HG03064 (cell line): ENCODE measurements at regions not wholly inside any gene's neighbourhood (a gene's known extent, or its start where the extent isn't known, plus 50 kb on each side); places are given as distances from the start of the nearest gene placed in this dataset.
"Not testable (repeated sequence)": the region's sequence is repeated elsewhere in the genome, so short reads cannot be mapped to it uniquely, and the experiment has no call there.

Experiments used
- ATAC-seq: cut with Tn5 transposase; IDR thresholded peaks from one replicate; pipeline ENCODE4 v1.9.1; 2021; ENCODE audit warnings: low read depth; ENCODE audit not compliant: unreplicated experiment

DNA sequence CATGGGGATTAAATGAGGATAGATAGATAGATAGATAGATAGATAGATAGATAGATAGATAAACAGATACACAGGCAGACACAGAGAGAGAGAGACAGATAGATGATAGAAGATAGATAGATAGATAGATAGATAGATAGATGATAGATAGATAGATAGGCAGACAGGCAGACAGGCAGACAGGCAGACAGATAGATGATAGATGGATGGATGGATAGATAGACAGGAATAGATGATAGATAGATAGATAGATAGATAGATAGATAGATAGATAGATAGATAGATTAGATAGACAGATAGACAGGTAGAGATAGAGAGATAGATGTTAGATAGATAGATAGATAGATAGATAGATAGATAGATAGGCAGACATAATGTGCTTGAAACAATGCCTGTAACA is 137.3 kb downstream of the MED10 start:
- not testable (repeated sequence) for ATAC-seq

DNA sequence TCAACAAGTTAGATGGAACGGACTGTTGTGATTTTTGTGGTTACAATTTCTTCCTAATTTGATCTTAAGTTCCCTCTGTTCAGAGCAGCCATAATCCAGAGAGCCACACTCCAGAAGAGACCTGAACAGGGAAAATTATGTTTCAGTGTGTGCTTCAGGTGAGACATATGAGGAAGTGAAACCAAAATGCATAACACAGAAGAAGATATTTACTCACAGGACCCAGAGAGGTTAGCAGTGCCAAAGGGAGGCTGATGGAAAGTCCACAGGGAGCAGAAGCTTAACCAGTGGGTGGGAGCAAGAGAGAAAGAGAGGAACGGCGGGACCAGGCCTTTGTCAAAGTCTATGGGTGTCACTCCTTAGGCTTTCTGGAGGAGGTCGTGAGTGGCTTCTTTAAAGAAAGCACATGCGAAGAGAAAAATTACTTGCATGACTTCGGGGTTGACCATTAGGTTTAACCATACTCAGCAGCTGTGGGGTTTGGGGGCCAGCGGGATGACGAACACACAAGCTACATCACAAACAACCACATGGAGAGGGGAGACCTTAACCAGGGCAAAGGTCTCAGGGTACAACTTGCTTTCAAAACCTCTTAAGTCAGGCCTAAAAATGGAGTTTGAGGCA is 141.4 kb downstream of the MED10 start:
- no peak for ATAC-seq

DNA sequence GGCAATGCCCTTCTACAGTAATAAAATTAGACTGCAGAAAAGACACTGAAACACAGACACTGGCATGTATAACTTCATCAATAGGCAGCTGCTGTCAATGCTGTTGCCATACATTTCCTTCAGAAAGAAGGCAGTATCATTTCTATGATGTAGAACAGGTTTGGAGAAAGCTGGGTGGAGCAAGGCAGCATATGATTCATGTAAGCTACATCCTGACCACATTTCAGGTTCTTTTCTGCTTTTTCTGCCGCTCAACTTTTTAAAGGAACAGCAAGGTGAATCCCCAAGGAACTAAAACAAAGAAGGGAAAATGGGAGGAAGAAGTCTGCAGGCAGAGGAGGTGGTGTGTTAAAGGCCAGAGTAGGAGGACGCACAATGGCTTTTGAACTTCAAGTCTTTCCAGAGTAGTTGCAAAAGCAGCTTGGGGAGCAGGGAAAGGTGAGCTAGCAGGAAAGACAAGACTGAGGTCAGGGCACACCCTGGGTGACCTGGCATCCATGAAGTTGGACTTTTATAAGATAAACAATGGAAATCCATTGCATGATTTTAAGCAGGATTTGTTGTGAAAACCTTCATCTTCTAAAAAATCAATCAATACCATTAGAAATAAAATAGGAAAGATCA is 142.1 kb downstream of the MED10 start:
- ATAC-seq, result no peak

DNA sequence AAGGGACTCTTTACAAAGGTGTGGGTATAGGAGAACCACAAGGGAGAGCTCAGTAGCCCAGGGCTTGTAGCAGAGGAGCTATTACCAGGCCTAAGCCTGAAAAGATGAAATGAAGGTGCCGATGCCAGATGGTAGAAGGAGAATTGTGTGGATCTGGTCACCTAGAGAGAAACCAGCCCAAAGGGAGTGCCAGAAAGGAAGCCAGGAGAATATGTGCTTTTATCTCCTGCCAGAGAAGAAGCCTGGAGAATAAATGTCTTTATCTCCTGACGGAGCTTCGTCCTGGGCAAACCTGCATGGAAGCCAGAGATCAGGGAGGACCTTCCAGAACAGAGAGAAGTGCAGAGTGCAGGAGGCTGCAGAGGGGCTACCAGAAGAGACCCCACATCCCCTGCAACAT is 142.6 kb downstream of the MED10 start:
- ATAC-seq, result no peak

DNA sequence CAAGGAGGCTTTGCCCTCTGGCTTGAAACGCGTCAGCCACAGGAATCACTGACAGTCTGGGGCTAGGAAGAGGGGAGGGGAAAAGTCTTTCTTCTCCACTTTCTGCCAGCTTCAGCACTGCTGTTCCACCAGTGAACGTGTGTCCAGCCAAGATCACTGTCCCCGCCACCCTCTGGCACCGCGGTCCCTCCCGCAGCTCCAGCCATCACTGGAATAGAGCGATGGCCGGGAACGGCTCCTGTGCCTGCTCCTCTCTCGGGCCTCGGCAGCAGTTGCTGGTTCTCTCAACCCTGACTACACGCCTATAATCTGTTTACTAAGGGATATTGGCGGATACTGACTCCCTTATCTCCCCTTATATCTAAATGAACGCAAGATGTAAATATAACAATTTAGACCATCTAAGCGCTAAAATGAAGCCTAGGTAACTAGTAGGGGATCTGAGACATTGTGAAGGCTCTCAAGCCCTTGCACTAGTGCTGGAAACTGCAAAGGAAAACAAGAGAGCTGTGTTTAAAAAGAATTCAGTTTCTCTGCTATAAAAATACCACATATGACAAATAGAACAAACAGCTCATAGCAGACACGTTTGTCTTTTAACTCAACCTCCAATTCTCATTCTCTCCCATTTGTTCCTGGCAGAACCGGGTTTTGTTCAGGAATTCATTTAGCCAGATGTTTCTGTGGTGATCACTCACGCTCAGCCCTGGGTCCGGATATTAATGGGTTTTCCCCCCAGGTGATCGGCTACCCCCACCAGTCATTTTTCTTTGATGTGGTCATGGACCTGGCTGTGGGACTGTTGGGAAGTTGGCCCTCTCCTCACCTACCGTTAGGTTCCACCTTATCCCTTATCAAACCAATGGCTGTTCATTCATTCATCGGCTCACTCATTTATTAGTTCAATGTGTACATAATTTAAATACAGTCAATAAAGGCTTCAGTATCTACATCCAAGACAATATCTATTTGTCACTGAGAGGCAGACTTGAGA is 149.8 kb downstream of the MED10 start:
- ATAC-seq, result no peak

DNA sequence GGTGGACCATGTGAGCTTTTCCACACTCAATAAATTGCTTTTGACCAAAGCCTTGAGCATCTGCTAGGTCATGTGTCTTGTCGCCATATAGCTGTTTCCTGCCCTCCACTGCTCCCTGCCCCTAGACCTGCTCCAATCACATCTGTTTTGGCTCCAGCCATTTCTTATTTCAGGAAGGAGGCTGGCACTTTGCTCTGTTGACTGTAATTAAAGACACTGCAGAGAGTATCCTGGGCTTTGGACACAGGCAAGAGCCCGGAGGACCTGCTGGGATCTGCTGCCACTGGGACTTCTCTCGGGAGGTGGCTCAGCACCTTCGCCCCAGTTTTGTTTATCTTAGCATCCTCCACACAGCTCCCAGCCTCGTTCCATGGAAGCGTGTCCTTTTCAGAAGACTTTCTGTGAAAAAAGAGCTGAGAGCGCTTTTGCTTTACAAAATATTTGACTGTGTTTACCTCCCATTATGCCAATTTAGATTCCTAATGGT is 153.2 kb downstream of the MED10 start:
- ATAC-seq, result no peak

DNA sequence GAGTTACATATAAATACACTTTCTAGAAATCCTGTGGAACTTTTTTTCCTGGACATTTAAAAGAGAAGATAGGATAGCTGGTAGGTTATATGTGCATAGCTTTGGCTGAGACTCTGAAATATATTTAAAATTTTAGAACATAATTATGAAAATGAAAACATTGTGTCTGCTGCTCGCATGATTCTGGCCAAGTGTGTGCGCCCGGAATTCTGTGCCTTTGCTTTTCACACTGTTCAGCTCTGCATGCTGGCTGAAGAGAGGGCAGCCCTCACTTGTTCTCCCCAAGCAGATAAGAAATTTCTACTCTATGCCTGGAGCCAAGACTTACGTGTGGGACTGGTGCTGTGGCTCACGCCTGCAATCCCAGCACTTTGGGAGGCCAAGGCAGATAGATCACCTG is 153.9 kb downstream of the MED10 start:
- no peak for ATAC-seq

DNA sequence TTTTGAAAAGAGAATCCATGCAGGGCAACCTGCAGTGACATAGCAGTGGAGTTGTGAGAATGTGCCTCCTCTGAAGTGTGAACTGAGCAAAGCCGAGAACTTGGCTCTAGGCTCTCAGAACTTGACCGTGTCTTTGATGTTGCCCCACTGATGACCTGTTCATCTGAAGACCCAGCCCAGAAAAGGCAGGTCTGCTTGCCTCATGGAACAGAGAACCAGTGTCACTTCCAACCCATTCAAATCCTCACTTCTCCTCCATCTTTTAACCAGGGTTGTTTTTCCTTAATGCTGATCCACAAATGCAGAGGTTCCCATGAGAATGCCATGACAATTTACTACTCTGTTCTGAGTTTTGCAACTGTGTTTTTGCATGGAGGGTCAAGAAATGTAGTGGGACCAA is 155.4 kb downstream of the MED10 start:
- ATAC-seq, result no peak

DNA sequence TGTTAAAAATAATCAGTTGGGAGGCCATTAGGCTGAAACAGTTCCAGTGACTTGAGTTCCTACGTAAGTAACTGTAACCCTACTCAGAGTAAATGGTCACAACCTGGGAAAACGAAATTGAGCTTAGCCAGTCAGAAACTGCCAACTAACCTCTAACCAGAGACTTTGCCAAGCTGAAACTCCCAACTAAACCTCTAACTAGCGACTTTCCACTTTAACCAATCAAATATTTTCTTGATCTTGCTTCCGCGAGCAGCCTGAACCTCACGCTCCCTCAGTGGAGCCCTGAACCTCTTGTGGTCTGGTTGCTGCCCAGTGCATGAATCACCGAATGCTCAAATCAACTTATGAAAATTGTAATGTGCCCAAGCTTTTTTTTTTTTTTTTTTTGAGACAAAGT is 156.2 kb downstream of the MED10 start:
- no peak for ATAC-seq

DNA sequence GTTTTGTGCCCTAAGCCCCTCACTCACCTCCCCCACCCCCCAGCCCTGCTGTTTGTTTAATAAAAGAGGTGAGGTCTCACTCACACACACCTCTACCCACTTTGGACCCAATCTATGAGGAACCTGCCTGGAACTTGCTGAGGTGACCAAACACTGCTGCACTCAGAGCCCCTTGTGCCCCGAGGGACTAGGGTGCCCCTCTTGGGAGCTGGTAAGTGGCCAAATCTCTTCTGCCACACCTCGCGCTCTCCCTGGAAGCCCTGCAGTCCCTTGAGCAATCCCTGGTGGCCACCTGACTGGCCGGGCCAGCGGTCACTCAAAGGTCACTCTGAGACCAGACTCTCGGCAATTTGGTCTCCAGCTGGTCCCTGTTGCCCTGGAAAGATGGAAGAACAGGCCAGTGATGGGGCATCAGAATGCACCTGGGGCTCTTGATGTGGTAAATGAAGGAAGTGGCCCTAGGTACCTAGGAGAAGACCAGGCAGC is 157.2 kb downstream of the MED10 start:
- no peak for ATAC-seq

DNA sequence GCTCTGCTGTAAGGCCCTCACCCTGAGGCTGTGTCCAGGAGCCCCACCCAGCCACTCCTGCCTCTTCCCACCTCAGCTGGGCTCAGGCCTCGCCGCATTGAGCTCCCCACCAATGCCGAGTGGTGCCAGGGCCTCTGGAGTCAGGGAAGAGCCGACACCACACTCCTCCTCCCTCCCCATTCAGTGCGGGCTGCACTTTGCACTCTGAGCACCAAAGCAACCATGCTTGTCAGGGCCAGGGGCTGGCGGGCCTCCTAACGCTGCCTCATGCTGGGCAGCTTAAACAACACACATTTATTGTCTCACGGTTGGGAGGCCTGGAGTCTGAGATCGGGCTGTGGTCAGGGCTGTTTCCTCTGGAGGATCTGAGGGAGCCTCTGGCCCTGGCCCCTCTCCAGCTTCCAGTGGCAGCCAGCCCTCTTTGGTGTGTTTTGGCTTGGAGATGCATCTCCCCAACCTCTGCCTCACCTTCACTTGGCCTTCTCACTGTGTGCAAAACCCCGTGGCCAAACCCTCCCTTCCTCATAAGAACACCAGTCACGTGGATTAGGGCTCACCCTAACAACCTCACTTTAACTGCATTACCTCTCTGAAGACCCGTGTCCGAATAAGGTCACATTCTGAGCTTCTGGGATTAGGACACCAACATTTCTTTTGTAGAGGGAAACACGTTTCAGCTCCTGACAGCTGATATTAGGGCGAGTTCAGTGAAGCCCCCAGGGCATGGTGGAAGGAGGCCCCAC is 157.8 kb downstream of the MED10 start:
- ATAC-seq, result no peak

DNA sequence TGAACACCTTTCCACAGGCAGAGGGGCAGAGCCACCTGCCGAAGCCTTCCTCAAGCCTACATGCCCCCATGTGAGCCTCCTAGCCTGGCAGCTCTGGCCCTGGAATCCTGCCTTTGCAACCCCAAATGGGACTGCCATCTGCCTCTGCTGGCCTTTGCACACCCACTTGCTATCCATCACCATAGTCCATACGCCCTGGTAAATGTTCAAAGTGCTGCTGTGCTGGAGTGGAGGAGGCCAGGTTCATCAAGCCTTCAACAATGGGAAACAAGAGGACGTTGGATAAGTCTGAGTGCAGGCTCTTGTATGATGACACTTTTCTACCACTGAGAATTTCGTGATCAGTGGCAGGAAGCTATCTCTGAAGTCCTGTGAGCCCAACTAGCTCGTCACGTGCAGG is 159.8 kb downstream of the MED10 start:
- no peak for ATAC-seq

DNA sequence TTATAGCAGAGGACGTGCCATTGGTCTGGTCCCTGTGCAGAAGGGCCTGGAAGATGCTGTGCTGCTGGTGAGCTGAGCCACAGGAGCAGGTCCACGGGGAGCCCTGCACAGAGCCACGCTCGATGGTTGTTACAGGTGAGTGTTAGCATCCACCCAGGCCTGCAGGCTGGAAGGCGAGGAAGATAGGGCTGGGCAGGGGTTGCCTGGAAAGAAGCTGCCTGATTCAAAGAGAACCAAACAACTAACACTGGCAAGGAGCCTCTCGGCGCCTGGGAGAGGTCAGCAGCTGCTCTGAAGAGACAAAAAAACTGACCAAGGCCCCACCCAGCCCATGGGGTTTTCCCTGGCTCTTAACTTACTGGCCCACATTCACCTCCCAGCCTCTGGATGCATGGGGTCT is 160.2 kb downstream of the MED10 start:
- ATAC-seq, result no peak

DNA sequence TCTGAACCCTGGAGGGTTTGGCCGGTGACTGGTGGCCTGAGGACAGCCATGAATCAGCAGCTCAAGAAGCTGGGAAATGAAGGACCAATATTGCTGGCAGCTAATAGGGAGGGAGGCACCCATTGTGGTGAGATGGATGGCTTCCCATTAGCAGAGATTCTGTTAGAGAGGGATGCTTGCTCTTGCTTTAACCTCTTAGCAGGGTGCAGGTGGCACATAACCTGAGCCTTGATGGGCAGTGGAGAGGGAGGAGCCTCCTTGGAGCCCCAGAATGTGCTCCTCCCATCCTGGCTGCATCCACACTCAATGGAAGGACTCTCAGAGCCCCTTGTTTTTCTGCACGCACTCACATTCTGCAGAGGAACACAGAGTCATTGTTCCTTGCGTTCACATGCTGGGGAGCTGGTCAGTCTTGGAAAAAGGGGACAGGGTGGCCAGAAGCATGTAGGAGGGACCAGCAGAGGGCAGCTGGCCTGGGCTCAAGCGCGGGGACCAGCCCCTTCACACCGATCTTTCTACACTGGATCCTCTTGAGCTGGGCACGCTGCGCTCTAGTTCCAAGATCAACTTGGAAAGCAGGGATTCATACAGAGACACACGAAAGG is 161.8 kb downstream of the MED10 start:
- no peak for ATAC-seq

DNA sequence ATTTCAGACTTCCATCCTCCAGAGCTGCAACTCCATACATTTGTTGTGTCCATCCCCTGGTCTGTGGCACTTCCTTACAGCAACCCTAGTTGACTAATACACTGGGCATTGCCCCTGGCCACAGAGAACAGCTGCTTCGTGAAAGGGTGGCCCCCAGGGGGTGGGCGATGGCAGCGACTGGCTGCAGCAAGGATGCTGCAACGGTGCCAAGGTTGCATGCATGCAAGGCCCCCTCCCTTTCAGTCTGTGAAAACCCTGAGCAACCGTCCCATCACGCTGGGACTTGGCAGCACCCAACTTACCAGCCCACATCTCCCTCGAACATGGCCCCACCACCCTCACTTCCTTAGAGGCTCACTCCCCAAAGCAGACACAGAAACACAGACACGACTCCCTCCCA is 162.5 kb downstream of the MED10 start:
- ATAC-seq, result no peak

DNA sequence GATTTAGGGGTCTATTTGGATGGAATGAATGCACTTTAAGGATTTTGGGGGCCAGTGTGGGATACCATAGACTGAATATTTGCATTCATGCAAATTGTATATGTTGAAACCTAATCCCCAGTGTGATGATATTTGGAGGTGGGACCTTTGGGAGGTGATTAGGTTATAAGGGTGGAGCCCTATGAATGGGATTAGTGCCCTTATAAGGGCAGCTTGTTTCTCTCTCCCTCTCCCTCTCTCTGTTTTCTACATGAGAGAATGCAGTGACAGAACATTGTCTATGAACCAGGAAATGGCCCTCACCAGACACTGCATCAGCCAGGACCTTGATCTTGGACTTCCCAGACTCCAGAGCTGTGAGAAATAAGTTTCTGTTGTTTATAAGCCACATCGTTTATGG is 166.1 kb downstream of the MED10 start:
- ATAC-seq, result no peak

DNA sequence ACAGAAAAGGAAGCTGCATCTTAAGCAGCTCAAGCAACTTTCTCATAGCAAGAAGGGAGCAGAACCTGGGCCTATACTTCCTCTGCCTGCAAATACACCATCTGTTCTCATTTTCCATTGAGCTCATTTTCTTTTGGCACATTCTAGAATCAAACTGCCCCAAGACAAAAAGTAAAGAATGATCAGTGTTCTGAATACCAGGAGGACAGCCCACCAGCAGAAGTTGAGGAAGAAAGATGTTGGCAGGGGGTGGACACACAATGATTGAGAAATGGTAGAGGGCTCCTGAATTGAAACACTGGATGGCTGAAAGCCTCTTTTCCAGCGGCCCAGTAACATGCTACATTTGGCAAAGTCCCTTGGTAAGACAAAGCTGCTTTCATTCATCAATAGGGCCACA is 171.8 kb downstream of the MED10 start:
- ATAC-seq, result no peak

DNA sequence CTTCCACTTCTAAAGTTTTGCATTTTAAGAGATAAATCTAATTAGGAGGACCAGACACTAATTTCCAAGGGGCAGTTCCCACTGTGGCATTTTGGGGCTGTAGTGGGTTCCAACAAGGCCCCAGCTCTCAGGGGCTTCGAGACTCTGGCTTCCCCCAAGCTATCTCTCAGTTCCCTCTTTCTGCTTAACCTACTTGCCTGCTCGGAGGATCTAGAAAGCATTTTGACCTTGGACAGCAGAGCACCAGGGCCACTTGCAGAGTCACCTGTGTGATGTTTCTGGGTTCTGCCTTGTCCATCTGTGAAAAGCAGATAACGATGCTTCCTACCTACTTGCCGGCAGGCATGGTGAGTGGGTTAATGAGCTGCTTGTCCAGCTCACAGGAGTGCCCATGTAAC is 175.4 kb downstream of the MED10 start:
- ATAC-seq, result no peak

DNA sequence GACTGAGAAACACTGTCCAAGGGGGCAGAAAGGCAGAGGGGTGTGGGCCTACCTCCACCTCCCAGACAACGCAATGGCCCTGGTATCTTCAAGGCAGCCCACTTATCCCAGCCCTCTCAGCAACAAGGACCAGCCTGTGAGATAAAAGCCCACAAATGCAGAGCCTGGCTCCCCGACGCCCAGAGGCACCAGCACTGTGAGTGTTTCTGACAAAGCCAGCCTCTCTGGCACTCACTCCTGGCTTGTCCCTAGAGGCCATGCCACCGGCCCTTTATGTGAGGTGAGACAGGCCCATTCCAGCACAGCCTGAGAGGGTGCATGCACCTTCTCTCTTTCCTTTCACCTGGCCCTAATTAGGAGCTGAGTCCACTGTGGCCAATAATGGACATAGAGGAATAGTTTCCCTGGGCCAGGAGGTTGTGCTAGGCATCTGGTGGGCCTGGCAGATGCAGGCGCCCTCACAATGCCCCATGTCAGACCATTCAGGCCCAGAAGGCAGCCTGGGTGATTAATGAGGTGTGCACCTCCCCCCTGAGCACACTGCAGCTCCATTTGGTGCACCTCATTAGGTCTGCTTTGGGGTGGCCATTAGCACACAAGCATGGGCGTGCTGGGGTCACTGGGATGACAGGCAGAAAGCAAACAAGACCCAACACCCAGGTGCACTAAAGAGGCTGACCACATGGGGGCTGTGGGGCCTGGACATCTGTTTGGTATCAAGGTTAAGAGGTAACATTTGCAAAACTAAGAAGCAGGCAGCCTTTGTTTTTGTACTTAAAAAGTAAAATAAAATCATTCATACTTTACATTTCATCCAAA is 176.0 kb downstream of the MED10 start:
- no peak for ATAC-seq
